DND-41 (cell line): ENCODE measurements at regions not wholly inside any gene's neighbourhood (a gene's known extent, or its start where the extent isn't known, plus 50 kb on each side); places are given as distances from the start of the nearest gene placed in this dataset.

Experiments
- ATAC-seq: fragments of 200-7000 bp; cut with Tn5 transposase; 3 replicates; pipeline ENCODE4 v1.9.1; 2021; ENCODE audit warnings: low read depth; ENCODE audit not compliant: insufficient read depth
- DNase-seq: peaks from one replicate; pipeline ENCODE4 v3.0.0-alpha.2; 2020
- H2AFZ ChIP-seq: 2 replicates; pipeline ENCODE4 v1.6.0; 2012; ENCODE audit warnings: low read depth, low read length
- H3K27ac ChIP-seq: 2 replicates; pipeline ENCODE4 v1.5.1; 2012; ENCODE audit warnings: low read length, inconsistent platforms
- H3K27me3 ChIP-seq: fragments of 200-600 bp; sonication (generic); 2 replicates; pipeline ENCODE4 v1.6.0; 2012; ENCODE audit warnings: low read length, mild to moderate bottlenecking, inconsistent platforms; ENCODE audit not compliant: insufficient read depth, poor library complexity
- H3K36me3 ChIP-seq: 2 replicates; pipeline ENCODE4 v1.5.1; 2012; ENCODE audit warnings: low read length, inconsistent platforms; ENCODE audit not compliant: insufficient read depth
- H3K4me1 ChIP-seq: 2 replicates; pipeline ENCODE4 v1.5.1; 2012; ENCODE audit warnings: mild to moderate bottlenecking, low read length; ENCODE audit not compliant: insufficient read depth
- H3K4me2 ChIP-seq: 2 replicates; pipeline ENCODE4 v1.6.0; 2012; ENCODE audit warnings: mild to moderate bottlenecking, moderate library complexity, low read length, inconsistent platforms; ENCODE audit not compliant: insufficient read depth
- H3K4me3 ChIP-seq, 2 experiments: fragments of 200-600 bp in 1 of 2; shearing (Covaris generic) in 1 of 2; 2 replicates each; pipeline ENCODE4 v1.5.1; 2012 to 2016; ENCODE audit warnings: inconsistent platforms in 2 of 2, low read length in 2 of 2, mild to moderate bottlenecking in 2 of 2, low read depth in 1 of 2, moderate library complexity in 1 of 2
- H3K79me2 ChIP-seq: 2 replicates; pipeline ENCODE4 v1.6.0; 2012; ENCODE audit warnings: low read length, inconsistent platforms; ENCODE audit not compliant: insufficient read depth
- H3K9ac ChIP-seq: 2 replicates; pipeline ENCODE4 v1.6.0; 2012; ENCODE audit warnings: low read depth, mild to moderate bottlenecking, inconsistent platforms, low read length, moderate library complexity
- H3K9me3 ChIP-seq: 2 replicates; pipeline ENCODE4 v1.5.1; 2012; ENCODE audit warnings: low read length, moderate library complexity, mild to moderate bottlenecking, inconsistent platforms; ENCODE audit not compliant: insufficient read depth, severe bottlenecking
- H4K20me1 ChIP-seq: 2 replicates; pipeline ENCODE4 v1.6.0; 2012; ENCODE audit warnings: low read length; ENCODE audit not compliant: insufficient read depth
- EZH2 ChIP-seq: IDR thresholded peaks from 3 replicates; pipeline ENCODE4 v1.6.1; 2012; ENCODE audit warnings: borderline replicate concordance, low read depth, mild to moderate bottlenecking, moderate library complexity, low read length, inconsistent platforms; ENCODE audit not compliant: severe bottlenecking
- TF ChIP-seq, protein P1 (sequence below): IDR thresholded peaks from 2 replicates; pipeline ENCODE4 v1.5.1; 2012; ENCODE audit warnings: borderline replicate concordance, low read length, moderate library complexity, mild to moderate bottlenecking; ENCODE audit not compliant: poor library complexity, severe bottlenecking; ENCODE audit errors: extremely low read depth

DNA sequence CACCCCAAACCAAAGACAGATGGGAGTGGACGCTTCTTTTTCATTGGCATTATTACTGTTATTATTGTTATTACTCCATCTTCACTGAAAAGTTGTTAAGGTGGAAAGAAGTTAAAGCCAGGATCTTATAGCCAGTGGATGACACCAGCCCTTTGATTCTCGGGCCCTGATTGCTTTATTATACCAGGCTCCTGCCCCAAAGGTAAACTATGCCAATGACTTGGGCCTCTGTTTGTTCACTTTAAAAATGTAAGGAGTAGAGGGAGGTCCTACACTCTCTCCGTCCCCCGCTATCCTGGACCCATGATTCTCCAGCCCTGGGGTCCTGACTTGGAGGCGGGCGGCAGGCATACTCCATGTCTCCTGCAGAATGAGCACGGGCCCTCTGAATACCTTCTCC lies 106.8 kb downstream of the TOMM20 start:
- Histone ChIP-seq H2AFZ (no peak overlapping the region), H3K4me1 (no peaks in the 10 kb centered on the region), H3K27ac (no peak overlapping the region)

DNA sequence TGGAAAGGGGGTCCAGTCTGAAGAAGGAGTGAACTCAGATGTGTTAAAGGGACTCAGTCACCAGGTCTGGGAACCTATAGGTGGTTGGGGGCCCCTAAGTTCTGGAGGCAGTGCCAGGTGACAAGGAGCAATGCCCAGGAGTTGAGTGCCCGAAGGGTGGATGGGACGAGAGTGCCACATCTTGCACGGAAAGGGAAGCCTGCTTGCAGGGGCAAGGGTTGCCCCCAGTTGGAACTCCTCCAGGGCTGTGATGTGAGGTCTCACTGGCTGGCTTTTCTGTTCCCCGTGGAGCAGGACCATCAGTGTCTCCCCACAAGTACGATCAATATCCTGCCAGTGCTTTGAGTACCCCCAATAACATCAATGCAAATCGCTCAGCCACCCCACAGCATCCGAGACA lies 107.3 kb downstream of the TOMM20 start:
- Histone ChIP-seq H4K20me1 (no peaks in the 10 kb centered on the region), H3K27me3 (no peaks in the 10 kb centered on the region), H3K9ac (no peak overlapping the region), H2AFZ (no peak overlapping the region), H3K27ac (no peak overlapping the region), H3K36me3 (no peaks in the 10 kb centered on the region), H3K4me3 (no peak overlapping the region), H3K79me2 (no peaks in the 10 kb centered on the region), H3K4me1 (no peaks in the 10 kb centered on the region), H3K4me2 (no peak overlapping the region), H3K9me3 (no peaks in the 10 kb centered on the region)
- no peak for TF ChIP-seq EZH2
- TF ChIP-seq, protein P1, sequence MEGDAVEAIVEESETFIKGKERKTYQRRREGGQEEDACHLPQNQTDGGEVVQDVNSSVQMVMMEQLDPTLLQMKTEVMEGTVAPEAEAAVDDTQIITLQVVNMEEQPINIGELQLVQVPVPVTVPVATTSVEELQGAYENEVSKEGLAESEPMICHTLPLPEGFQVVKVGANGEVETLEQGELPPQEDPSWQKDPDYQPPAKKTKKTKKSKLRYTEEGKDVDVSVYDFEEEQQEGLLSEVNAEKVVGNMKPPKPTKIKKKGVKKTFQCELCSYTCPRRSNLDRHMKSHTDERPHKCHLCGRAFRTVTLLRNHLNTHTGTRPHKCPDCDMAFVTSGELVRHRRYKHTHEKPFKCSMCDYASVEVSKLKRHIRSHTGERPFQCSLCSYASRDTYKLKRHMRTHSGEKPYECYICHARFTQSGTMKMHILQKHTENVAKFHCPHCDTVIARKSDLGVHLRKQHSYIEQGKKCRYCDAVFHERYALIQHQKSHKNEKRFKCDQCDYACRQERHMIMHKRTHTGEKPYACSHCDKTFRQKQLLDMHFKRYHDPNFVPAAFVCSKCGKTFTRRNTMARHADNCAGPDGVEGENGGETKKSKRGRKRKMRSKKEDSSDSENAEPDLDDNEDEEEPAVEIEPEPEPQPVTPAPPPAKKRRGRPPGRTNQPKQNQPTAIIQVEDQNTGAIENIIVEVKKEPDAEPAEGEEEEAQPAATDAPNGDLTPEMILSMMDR: no peak
- DNase-seq: no peak
- ATAC-seq: no peak

More for the DNA sequence above, 106.8 kb downstream of the TOMM20 start:
- no peak for DNase-seq
- H3K36me3 ChIP-seq: no peaks in the 10 kb centered on the region
- no peaks in the 10 kb centered on the region for H3K27me3 ChIP-seq
- no peak overlapping the region for H3K4me3 ChIP-seq
- no peaks in the 10 kb centered on the region for H3K79me2 ChIP-seq
- no peaks in the 10 kb centered on the region for H3K9me3 ChIP-seq
- ATAC-seq: no peak
- no peak overlapping the region for H3K4me2 ChIP-seq
- no peaks in the 10 kb centered on the region for H4K20me1 ChIP-seq
- H3K9ac ChIP-seq: no peak overlapping the region
- TF ChIP-seq, protein P1: no peak
- no peak for TF ChIP-seq EZH2

DNA sequence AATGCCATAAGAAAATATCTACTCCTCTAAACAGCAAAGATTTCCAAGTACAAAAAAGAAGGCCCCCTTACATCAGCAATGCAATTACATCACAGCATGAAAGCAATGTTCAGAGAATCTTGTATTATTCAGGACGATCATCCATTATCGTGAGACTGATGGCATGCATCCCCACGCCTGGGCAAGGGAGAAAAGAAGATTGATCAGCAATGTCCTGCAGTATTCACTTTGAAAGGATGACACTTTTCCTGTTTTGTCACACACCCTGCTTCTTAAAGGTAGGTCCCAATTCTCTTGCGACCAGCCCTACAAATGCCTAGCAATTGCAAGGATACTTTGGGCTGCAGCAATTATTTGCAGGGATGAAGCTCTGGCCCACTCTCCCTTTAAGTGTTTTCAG lies 108.7 kb downstream of the TOMM20 start:
- H3K27me3 ChIP-seq: no peaks in the 10 kb centered on the region
- no peak for ATAC-seq
- H3K4me3 ChIP-seq: no peak overlapping the region
- no peaks in the 10 kb centered on the region for H4K20me1 ChIP-seq
- no peaks in the 10 kb centered on the region for H3K79me2 ChIP-seq
- no peaks in the 10 kb centered on the region for H3K4me1 ChIP-seq
- H2AFZ ChIP-seq: no peak overlapping the region
- H3K9me3 ChIP-seq: no peaks in the 10 kb centered on the region
- H3K27ac ChIP-seq: no peak overlapping the region
- no peak for DNase-seq
- TF ChIP-seq EZH2: no peak
- TF ChIP-seq, protein P1: no peak
- H3K4me2 ChIP-seq: no peak overlapping the region
- no peaks in the 10 kb centered on the region for H3K36me3 ChIP-seq
- no peak overlapping the region for H3K9ac ChIP-seq

DNA sequence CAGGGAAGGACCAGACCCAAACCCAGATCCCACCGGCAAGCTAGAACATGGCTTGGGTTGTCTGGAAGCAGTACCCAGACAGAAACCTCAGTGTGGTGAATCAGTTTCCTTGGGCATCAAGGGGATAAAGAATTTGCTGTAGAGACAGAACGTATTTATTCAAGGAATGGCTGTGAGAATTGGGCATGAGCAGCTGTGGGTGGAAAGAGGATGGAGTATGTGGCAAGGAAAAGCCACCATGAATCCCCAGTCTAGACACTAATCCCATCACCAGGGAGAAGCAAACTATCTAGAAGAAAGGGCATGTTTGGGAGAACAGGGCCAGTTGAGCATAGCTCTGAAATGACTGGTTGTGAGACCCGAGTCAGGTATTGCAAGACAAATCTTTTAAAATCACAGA lies 109.2 kb downstream of the TOMM20 start:
- Histone ChIP-seq H3K4me1 (no peaks in the 10 kb centered on the region), H4K20me1 (no peaks in the 10 kb centered on the region), H3K79me2 (no peaks in the 10 kb centered on the region), H3K9ac (no peak overlapping the region), H3K4me3 (no peak overlapping the region), H3K4me2 (no peak overlapping the region), H3K36me3 (no peaks in the 10 kb centered on the region), H3K27me3 (no peaks in the 10 kb centered on the region), H2AFZ (no peak overlapping the region), H3K9me3 (no peaks in the 10 kb centered on the region), H3K27ac (no peak overlapping the region)
- TF ChIP-seq EZH2: no peak
- TF ChIP-seq, protein P1: no peak
- DNase-seq: no peak
- ATAC-seq: no peak
